NCI-H1694 (cell line): ENCODE measurements at regions not wholly inside any gene's neighbourhood (a gene's known extent, or its start where the extent isn't known, plus 50 kb on each side); places are given as distances from the start of the nearest gene placed in this dataset.
A peak's percentile ranks its signal among the peaks of the same experiment; 100 is the strongest.
"Not testable (repeated sequence)": the region's sequence is repeated elsewhere in the genome, so short reads cannot be mapped to it uniquely, and the experiment has no call there.

Source experiments
- DNase-seq: peaks from one replicate; lab custom pipeline; 2025; lab: John Stamatoyannopoulos, UW

DNA sequence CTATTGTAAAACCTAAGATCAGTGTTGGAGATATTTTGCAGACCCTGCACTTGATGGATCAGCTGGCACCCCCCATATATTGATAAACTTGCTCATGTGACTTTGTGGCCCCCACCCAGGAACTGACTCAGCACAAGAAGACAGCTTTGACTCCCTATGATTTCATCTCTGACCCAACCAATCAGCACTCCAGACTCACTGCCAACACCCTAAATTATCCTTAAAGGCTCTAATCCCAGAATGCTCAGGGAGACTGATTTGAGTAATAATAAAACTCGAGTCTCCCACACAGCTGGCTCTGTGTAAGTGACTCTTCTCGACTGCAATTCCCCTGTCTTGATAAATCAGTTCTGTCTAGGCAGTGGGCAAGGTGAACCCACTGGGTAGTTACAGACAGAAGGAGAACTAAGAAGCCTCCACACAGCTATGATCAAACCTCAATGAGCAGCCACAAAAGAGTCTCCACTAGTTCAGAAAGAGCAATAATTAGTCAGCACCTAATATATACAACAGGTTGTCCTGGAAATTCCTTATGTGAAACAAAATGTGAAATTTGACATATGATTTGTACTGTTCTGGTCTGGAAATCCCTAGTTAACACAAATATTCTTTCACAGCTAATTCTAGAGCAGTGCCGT is 52.2 kb downstream of the ACTL7B start:
- DNase-seq, result no peak

DNA sequence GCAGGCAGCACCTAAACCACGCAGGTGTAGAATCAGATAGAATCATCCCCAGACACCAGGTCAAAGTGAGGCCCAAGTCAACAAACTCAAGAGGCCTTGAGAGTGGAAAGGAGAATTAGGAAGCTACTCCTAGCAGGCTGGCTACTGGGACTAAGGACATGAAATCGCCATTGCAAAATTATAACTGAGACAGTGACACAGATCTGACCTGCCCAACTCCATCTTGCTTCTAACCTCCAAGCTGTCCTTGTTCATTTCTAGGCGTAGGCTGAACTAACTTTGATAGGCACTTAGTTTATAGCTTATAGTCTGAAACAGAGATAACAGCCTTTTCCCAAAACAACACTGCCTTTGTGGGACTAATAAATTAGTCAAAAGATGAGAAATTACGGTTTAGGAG is 52.8 kb downstream of the ACTL7B start:
- DNase-seq, result no peak

DNA sequence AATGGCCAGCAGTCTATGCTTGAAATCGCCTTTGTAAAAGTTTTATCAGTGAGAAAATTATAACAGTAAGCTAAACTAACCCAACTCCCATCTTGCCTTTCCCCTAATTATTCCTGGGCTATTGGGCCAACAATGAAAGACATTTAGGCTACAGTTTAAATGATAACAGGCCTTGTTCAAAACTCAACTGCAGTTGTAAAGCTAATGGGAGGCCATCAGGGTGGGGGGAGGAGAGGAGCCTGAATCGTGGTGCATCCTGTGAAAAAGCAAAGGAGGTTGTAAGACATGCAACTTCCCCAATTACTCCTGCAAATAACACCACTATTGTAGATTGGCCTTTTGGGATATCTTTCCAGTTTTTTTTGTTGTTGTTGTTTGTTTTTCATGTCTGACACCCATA is 53.8 kb downstream of the ACTL7B start:
- no peak for DNase-seq

DNA sequence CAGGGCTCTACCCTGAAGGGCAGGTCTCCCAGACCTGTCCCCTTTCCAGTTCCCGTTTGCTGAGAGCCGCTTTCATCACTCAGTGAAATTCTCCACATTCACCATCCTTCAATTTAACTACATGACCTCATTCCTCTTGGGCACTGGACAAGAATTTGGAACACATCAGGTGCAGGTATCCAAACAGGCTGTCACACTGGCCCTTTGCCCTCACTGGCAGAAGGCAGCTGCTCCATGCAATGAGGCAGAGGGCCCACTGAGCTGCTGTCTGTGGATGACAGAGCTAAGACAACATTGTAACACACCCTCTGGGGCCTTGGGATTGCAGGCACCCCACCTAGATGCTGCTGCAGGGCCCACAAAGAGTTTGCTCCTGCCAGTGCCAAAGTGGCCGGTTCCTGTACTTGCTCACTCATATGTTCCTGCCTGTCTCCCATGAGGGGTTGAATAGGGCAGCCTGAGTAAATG is 55.1 kb downstream of the ACTL7B start:
- DNase-seq, result no peak

DNA sequence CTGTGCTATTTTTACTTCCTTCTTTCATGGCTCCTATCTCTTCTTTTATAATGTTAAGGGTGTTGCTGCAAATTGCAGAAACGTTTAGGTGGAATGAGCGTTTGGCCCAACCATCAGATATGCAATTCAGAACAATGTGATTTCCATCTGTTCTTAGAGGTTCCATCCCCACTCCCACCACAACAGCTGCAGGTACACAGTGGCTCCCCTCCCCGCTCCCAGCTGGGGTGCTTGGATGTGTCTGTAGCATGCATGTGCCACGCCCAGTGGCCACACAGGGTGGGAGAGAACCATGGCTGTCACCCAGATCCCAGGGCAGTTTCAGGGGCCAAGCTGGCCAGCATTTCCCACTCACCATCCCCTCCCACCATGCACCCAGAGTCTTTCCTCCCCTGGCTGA is 62.2 kb downstream of the ACTL7B start:
- no peak for DNase-seq

DNA sequence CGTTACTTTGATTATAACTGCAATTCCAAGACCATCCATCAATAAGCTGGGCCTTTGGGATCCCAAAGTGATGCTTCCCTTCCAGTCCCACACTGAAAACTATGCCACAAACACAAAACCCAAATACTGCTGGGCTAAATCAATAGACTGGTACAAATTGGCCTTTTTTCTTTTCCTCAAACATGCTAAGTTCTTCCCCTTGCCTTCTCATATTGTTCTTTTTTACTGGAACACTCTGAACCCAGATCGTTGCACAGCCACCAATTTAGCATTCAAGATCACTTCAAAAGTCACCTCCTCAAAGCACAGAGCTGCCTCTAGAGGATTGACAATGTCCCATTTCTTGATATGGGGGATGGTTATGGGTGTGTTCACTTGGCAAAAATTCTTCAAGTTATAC is 66.0 kb downstream of the ACTL7B start:
- no peak for DNase-seq

DNA sequence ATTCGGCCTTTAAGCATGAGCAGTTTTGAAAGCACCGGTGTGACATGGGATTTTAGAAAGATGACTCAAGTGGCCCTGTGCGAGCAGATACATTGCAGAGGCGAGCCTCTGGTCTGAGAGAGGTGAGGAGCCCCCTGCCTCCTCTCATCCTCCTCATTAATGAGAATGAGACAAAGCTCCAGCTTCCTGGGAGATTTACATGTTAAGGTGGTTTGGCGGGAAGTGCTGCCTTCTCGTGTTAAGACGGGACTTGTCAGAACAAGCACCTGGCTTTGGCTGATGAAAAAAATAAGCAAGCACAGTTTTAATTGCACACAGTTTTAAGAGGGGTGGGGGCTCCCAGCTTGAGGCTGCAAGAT is 68.1 kb downstream of the ACTL7B start:
- no peak for DNase-seq

DNA sequence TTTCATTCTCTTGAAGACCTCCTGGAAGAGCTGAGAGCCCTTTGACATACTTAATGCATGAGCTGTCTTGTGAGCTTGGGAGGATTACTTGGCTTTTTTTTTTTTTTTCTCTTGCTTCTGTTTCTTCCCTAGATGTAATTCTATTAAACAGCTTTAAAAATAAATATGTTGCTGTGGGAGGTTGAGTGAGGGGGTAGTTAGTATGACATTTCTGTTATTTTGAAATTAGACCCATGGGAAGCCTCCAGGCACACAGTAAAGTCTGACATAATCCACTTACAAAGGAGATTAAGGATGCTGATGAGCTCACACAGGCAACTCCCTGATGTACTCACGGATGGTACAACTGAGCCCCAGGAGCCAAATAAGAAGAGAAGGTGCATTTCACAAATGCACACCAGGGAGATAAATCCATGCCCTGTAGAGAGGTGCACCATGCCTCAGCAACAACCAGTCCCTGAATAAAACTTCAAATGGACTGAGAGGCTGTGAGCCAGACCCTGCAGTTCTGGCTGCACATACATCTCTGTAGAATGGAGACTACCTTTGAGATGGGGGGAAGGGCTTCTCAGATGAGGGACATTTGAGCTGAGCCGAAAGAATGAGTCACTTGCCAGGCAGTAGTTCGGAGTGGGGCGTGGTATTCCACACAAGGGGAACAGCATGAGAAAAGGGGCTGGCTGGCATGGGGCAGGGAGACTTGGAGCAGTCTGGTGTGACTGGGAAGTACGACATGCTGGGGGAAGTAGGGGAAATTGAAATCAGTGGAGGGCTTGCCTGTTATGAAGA is 68.7 kb downstream of the ACTL7B start:
- DNase-seq, result no peak

DNA sequence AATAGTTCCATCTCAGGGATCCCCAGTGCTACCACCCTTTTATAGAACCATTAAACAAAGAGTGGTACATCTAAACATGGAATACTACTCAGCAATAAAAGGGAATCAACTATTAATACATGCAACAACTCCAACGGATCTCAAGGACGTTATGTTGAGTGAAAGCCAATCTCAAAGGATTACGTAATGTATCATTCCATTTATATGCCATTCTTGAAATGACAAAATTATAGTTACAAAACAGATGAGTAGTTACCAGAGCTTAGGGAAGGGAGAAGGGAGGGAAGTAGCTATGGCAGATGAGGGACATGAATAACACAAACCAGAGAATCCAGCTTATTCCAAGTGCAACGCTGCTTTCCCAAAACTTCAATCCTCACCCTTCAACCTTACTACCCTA is 69.5 kb downstream of the ACTL7B start:
- no peak for DNase-seq

DNA sequence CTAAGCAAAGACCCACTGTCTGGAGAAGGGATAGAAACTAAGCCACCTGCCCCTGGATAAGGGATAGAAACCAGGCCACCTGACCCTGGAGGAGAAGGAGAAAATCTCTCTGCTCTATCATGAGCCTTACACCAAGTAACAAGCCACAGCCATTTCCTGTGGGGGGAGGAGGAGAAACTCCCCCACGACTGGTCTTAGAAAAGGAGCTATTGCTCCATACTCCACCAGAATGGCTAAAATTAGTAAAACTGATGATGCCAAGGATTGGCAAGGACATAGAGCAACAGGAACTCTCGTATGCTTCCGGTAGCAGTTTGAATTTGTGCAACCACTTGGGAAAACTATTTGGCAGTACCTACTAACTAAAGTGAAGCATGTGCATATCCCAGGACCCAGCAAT is 70.8 kb downstream of the ACTL7B start:
- DNase-seq, result no peak

DNA sequence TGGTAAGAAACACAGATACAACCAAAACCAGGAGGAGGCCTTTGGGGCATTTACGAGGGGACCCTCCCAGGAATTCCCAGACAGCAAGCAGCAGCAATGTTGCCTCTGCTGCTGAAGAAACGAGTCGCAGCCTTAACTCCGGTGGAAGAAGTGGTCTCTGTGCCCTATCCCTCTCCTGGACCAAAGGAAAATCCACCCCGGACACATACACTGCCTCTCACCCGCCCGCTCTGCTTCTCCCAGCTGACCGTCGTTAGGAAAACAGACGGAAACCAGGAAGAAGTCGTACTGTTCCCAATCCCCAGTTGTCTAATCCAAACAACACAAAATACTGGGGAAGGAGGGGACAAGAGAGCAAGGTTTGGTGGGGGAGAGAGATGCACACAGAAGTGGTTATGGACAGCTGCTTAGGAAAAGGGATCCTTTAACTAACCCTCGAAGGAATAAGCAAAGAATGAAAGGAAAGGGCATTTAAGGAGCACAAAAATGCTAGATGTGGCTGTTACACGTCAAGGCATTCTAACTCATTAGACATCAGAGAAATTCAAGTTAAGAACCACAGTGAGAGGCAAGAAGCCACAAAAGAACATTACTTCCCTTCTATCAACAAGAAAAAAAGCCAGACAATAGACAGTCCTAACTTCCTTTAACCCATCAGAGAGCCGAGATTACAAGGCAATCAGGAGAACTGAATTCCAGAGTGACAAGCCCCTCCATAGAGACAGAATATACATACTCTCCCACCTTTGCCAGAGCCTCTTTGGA is 71.9 kb downstream of the ACTL7B start:
- no peak for DNase-seq

DNA sequence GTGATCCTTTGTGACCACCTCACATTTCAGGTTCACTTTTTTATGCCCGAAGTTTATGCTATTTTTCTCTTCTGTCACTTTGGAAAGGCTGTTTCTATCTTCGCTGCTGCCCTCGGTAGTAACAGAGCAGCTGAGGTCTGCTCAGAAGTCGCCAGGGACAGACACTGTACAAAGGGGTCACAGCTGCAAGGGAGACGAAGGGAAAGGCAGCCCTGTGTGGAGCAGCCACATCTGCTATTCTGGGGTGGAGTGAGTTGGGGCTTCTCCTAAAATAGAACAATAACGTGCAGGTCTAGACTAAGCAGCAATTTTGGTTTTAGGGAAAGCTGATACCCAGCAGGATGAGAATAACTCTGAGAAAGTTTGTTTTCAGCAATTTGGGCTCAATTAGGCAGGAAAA is 72.5 kb downstream of the ACTL7B start:
- DNase-seq, result no peak

DNA sequence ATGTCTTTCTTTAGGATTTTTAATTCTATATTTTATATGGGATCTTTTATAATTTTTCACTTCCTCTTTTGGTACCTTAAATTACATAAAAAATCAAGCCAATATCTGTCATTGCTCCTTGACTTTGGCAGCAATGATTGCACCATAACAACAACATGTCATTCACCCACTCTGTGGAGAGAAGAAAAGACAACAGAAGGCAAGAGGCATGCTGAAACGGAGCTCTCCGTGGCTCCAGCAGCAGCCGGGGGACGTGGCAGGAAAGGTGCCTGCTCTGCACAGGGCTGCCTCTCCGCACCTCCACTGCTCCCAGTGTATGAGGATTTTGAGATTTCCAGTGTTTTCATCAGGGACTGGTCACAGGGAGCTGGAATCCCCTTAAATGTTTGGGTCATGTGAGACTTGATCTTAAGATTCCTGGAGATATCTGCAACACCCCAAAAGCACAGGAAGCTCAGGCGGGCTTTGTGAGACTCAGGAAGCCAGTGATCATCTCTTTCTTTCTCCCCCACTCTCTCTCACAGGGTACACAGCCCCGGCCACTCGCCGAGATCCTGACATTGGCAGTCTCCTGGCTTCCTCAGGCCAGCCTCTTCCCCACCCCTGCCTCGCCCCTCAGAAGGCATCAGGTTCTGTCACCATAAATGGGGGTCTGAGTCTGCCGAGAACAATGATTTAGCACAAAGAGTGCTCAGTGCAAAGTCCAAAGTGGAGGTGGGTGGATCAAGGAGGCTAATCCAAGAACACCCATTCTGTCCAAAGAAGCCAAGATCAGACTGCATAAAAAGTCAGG is 74.6 kb downstream of the ACTL7B start:
- DNase-seq, result peak; percentile 20

DNA sequence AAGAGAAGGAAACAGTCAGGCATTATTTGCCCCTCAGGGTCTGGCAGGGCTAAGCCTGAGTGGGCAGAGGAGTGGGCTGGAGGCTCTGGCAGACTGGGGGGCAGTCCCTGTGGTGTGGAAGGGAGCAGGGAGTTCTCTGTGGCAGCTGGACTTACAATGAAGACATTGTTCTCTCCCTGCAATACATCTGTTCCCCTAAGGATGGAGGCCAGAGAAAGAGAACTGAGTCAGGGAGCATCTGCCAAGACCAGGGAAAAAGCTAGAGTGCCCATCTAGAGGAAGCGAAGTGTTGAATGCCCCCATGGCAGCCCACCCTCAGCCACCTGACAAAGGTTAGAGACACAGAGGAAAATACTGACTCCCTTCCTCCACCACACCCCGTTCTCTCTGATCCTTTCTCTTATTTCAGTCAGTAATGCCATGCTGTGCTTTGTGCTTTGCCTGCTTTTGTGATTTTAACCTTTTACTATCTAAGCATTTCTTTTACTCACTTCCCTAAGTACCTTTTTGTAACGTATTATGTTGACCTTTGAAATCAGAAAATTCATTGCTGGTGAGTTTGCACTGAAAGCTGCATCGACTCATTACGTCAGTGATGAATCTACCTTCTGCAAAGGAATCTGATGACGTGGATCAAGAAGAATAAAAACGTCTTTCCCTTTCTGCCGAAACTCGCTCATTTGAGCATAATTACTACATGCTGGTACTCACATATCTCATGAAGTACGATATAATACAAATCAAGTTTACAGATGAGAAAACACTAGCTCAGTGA is 76.0 kb downstream of the ACTL7B start:
- no peak for DNase-seq

DNA sequence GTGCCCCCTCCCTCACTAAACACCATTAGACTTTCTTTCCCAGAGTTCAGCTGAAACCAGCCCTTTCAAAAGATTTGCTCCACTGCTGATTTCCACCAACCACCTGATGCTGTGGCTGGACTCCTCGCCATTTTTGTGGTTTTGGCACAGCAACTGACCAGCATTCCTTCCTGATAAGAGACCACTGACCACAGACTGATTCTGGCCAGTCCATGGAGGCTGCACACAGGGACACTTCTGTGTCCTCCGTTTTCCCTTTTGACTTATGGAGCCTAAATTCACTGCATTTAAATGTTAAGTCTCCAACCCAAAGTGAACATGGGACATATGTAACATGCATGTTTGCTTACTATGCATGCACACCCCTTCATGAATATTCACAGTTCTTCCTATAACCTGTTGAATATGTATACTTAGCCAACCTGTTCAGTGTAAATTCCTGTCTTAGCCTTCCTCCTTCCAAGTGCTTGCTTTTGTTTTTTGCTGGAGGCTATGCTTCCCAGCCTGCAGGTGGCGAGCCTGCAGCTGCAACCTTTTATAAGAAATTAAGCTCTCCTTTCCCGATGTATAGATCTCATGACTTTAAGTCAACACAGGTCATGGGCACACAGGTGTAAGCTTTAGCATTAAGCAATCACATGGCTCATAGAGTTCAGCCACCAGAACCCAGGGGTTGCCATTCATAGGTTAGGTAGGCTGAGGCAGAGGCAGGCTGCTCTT is 78.7 kb downstream of the ACTL7B start:
- DNase-seq, result no peak

DNA sequence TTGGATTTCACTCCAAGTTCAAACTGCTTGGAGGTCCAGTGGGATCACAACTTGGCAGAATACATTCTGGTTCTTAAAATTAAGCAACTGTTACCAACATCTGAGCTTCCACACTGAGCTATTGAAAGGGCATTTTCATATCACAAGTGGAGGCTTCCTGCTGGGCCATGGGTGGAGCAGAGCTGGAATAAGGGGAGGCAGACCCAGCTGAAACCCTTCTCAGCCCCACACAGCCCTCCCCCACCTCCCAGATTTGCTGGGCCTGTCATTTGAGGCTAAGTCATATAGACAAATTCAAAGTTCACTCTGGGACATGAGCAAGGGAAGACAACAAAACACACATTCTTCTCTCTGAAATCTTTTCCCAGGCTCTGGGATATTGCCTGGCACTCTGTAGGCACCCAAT is 79.9 kb downstream of the ACTL7B start:
- DNase-seq, result no peak

DNA sequence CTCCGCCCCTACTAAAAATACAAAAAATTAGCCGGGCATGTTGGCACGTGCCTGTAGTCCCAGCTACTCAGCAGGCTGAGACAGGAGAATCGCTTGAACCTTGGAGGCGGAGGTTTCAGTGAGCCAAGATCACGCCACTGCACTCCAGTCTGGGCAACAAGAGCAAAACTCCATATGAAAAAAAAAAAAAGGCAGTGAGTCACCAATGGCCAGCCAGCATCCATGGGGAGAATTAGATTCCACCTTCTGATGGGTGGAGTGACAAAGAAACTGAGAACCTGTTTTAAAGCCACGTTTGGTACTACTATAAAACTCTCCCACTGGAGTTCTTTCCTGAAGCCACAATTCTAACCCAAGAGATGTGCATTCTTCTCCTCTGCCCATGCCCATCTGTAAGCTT is 81.7 kb downstream of the ACTL7B start:
- not testable (repeated sequence) for DNase-seq

DNA sequence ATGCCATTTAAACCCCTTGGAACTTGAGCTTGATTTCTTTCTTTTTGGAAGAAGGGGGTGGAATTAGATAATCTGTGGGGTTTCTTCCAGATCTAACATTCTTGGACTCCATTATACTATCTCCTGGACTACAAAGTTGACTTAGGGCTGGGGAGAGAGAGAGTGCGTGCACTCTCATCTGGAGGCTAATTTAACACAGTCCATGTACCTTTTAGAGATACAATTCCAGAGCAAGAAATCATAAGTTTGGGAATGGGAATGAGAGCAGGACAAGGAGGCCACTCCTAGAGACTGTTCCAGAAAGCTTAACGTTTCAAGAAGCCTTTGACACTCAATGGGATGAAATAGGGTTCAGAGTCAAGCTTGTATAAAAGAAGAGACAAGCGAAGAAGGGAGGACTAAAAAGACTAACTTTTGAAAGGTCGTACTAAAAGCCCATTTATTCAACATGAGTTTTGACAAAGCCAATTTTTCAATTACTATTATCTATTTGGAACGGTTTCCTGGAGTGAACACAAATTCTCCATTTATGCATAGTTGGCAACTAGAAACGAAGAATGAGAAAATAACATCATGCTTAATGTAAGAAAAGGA is 83.4 kb downstream of the ACTL7B start:
- no peak for DNase-seq

DNA sequence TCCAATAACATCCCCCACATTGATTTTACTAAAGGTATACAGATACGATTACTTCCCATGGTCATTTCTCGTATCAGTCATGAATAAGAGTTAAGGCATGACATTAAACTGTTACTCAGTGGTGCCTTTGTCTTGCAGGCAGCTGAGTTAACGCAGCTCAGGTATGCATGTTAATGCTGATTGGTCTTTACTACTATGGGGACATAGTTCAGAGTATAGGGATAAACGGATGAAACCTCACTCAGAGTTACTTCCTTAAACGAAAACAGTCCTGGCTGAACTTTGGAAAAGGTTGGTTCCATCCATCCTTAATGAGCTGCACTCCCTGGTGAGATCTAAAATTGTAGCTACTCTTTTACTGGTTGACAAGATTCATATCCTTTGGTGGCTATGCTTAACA is 87.0 kb downstream of the ACTL7B start:
- no peak for DNase-seq

DNA sequence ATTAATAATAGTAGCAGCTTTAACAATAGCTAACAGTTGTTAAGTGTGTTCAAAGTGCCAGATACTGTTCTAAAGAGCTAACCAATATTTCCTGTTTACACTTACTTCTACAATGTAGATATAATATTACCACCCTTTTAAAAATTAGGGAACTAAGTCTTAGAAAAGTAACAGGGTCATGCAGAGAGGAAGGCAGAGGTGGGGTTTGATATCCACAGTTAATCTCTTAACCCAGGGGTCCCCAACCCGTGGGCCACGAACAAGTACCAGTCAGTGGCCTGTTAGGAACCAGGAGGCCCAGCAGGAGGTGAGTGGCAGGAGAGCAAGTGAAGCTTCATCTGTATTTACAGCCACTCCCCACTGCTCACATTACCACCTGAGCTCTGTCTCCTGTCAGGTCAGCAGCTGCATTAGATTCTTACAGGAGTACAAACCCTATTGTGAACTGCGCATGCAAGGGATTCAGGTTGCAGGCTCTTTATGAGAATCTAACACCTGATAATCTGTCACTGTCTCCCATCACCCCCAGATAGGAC is 89.1 kb downstream of the ACTL7B start:
- DNase-seq, result no peak
